HFFc6 (cell line): ENCODE measurements at regions not wholly inside any gene's neighbourhood (a gene's known extent, or its start where the extent isn't known, plus 50 kb on each side); places are given as distances from the start of the nearest gene placed in this dataset.

Experiments used
- DNase-seq: peaks from one replicate; pipeline ENCODE4 v3.0.0-alpha.2; 2018
- H3K27ac Mint-ChIP-seq: 2 replicates; pipeline ENCODE4 v1.8.0; 2020; ENCODE audit warnings: mild to moderate bottlenecking, mixed read lengths
- H3K27me3 Mint-ChIP-seq: 2 replicates; pipeline ENCODE4 v1.8.0; 2021; ENCODE audit warnings: mild to moderate bottlenecking, moderate library complexity, mixed read lengths; ENCODE audit not compliant: insufficient read depth
- H3K36me3 Mint-ChIP-seq: 2 replicates; pipeline ENCODE4 v1.8.0; 2021; ENCODE audit warnings: low read depth, mixed read lengths
- H3K4me1 Mint-ChIP-seq: 2 replicates; pipeline ENCODE4 v1.8.0; 2020; ENCODE audit warnings: low read depth, mixed read lengths
- H3K4me3 Mint-ChIP-seq: 2 replicates; pipeline ENCODE4 v1.8.0; 2020; ENCODE audit warnings: mild to moderate bottlenecking, moderate library complexity, mixed read lengths
- H3K9me3 Mint-ChIP-seq: 2 replicates; pipeline ENCODE4 v1.8.0; 2020; ENCODE audit warnings: mild to moderate bottlenecking, mixed read lengths
- CTCF ChIP-seq: fragments of 200-600 bp; sonication (generic); IDR thresholded peaks from 2 replicates; pipeline ENCODE4 v1.5.0; 2021; ENCODE audit warnings: antibody characterized with exemption, mild to moderate bottlenecking

- peak overlapping the region; percentile 69 for H3K27ac Mint-ChIP-seq
Measured at GRCh38 chr15:66880380-66881155, 178.5 kb downstream of the SMAD6 start.

GRCh38 chr15:66881173-66881905 lies 179.3 kb downstream of the SMAD6 start:
- Mint-ChIP-seq H3K36me3 (peaks cover 8% of the 10 kb centered on the region; the same call in 1 of the 2 replicates), H3K4me1 (peaks cover 51% of the 10 kb centered on the region), H3K4me3 (peak overlapping the region; percentile 61; the same call in 1 of the 2 replicates), H3K27me3 (peaks cover 12% of the 10 kb centered on the region), H3K9me3 (no peaks in the 10 kb centered on the region), H3K27ac (peak overlapping the region; percentile 95)
- DNase-seq: no peak
- TF ChIP-seq CTCF: no peak

More at GRCh38 chr15:66880380-66881155, 178.5 kb downstream of the SMAD6 start:
- Mint-ChIP-seq H3K36me3 (peaks cover 4% of the 10 kb centered on the region; the same call in 1 of the 2 replicates), H3K4me1 (peaks cover 49% of the 10 kb centered on the region), H3K27me3 (peaks cover 12% of the 10 kb centered on the region), H3K9me3 (no peaks in the 10 kb centered on the region), H3K4me3 (no peak overlapping the region)
- TF ChIP-seq CTCF: no peak
- no peak for DNase-seq

GRCh38 chr15:66882251-66883020 lies 180.4 kb downstream of the SMAD6 start:
- peak; percentile 59 for DNase-seq

GRCh38 chr15:66883284-66883911 lies 181.4 kb downstream of the SMAD6 start:
- Mint-ChIP-seq H3K4me3 (peak overlapping the region; percentile 61), H3K9me3 (no peaks in the 10 kb centered on the region), H3K4me1 (peaks cover 67% of the 10 kb centered on the region), H3K27me3 (peaks cover 12% of the 10 kb centered on the region), H3K27ac (peak overlapping the region; percentile 95), H3K36me3 (peaks cover 6% of the 10 kb centered on the region; the same call in 1 of the 2 replicates)
- peak; percentile 100 for DNase-seq
- no peak for TF ChIP-seq CTCF

More at GRCh38 chr15:66882251-66883020, 180.4 kb downstream of the SMAD6 start:
- H3K9me3 Mint-ChIP-seq: no peaks in the 10 kb centered on the region
- H3K27me3 Mint-ChIP-seq: peaks cover 12% of the 10 kb centered on the region
- no peak for TF ChIP-seq CTCF
- peak overlapping the region; percentile 95 for H3K27ac Mint-ChIP-seq
- peaks cover 58% of the 10 kb centered on the region for H3K4me1 Mint-ChIP-seq
- H3K36me3 Mint-ChIP-seq: peaks cover 6% of the 10 kb centered on the region; the same call in 1 of the 2 replicates
- peak overlapping the region; percentile 61 for H3K4me3 Mint-ChIP-seq

GRCh38 chr15:66884115-66884622 lies 181.2 kb upstream of the SMAD3 start:
- Mint-ChIP-seq H3K36me3 (peaks cover 6% of the 10 kb centered on the region; the same call in 1 of the 2 replicates), H3K9me3 (no peaks in the 10 kb centered on the region), H3K4me1 (peaks cover 72% of the 10 kb centered on the region), H3K27me3 (peaks cover 9% of the 10 kb centered on the region), H3K4me3 (no peak overlapping the region; the same call in 1 of the 2 replicates), H3K27ac (peak overlapping the region; percentile 95)
- TF ChIP-seq CTCF: no peak
- DNase-seq: no peak
